GDM1 (cell line): ENCODE measurements at regions not wholly inside any gene's neighbourhood (a gene's known extent, or its start where the extent isn't known, plus 50 kb on each side); places are given as distances from the start of the nearest gene placed in this dataset.
"Not testable (repeated sequence)": the region's sequence is repeated elsewhere in the genome, so short reads cannot be mapped to it uniquely, and the experiment has no call there.

ENCODE experiments used
- DNase-seq: peaks from one replicate; lab custom pipeline; 2025; lab: John Stamatoyannopoulos, UW

DNA sequence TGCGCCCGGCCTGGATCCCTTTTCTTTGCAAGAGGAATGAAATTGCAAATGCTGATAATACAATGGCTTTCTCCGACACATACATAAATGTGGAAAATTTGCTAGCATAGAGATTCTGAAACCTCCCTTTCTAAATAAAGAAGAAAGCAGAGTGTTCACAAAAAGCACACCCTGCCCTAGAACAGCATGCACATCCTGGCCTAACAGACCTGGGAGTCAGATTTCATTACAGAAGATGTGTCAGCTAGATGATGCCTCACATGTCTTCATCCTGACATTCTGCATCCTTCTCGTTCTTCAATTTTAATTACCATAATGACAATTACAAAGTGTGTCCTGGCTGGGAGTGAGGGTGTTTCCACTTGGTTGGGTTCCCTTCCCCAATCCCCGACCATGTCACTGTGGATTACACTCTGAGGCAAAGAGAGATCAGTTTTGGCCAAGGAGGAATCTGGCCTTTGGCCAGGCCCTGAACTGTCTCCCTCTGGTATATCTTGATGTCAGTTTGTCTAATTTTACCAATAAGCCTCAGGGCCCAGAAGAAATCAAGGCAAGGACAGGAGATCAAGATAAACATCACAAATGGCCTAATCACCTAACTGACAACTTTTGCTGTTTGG, 104.9 kb upstream of the SPATA12 start:
- no peak for DNase-seq

DNA sequence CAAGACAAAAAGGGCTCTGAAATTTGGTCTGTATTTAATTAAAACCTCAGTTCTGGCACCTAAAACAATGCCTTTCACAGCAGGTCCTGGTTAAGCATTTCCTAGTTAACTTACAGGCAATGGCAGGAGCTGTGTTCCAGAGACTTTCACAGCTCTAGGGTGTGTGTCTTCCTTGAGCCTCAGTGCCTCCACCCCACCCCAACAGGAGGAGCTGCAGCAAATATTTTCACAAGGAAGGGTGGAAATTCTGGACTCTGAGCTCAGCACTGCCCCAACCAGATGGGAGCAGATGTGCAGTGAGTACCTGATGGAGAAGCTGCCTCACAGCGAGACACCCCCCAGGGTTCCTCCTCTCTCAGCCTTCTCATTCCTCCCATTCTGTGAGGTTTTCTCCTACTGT, 106.3 kb upstream of the SPATA12 start:
- DNase-seq: no peak

DNA sequence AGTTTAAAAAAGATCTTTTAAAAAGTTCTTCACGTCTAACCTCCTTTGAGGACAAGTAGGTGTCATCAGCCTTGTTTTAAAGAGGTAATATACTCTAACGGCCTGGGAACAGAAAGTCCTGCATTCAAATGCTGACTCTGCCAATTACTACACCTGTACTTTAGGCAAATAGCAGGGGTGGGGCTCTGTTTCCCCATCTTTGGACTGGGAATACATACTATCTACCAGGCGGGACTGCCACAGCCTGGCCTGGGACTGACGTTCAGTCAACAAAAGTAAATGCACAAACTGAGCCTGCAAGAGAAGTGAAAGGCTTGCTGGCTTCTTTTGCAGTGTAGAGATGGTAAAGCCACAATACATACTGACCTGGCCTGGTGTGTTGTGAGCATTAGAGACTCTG, 107.6 kb upstream of the SPATA12 start:
- DNase-seq: no peak

DNA sequence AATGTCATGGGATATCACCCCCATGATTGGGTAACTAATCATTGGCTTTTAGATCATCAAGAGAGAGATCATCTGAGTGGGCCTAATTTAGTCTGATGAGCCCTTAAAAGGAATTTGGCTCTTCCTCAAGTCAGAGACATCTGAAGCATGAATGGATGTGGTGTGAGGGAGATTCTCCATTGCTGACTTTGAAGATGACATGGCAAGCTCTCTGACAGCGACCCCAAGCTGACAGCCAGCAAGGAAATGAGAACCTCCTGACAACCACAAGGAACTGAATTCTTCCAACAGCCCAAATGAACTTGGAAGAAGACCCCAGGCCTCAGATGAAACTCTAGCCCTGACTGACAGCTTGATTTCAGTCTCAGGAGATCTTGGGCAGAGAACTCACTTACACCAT, 108.4 kb upstream of the SPATA12 start:
- no peak for DNase-seq

DNA sequence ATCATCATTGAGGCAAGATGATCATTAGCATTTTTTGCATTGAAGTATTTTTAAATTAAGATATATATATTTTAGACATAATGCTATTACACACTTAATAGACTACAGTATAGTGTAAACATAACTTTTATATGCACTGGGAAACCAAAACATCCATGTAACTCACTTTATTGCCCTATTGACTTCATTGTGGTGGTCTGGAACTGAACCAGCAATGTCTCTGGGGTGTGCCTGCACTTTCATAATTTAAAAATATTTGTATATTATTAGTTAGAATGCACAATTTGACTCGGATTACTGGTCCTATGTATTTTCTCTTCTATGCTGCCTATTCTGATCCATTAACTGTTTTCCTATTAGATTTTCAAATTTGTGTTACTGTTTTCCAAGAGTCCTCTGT, 109.1 kb upstream of the SPATA12 start:
- no peak for DNase-seq

DNA sequence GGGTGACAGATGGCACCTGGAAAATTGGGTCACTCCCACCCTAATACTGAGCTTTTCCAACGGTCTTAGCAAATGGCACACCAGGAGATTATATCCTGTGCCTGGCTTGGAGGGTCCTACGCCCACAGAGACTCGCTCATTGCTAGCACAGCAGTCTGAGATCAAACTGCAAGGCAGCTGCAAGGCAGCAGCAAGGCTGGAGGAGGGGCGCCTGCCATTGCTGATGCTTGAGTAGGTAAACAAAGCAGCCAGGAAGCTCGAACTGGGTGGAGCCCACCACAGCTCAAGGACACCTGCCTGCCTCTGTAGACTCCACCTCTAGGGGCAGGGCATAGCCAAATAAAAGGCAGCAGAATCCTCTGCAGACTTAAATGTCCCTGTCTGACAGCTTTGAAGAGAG, 115.1 kb upstream of the SPATA12 start:
- not testable (repeated sequence) for DNase-seq

DNA sequence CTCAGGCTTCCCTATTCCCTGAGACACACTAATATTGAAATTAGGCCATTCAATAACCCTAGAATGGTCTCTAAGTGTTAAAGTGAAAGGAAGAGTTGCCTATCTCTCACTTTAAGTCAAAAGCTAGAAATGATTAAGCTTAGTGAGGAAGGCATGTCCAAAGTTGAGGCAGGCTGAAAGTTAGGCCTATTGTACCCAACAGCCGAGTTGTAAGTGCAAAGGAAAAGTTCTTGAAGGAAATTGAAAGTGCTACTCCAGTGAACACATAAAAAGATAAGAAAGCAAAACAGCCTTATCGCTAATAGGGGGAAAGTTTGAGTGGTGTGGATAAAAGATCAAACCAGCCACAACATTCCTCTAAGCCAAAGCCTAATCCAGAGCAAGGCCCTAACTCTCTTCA, 117.9 kb upstream of the SPATA12 start:
- no peak for DNase-seq

DNA sequence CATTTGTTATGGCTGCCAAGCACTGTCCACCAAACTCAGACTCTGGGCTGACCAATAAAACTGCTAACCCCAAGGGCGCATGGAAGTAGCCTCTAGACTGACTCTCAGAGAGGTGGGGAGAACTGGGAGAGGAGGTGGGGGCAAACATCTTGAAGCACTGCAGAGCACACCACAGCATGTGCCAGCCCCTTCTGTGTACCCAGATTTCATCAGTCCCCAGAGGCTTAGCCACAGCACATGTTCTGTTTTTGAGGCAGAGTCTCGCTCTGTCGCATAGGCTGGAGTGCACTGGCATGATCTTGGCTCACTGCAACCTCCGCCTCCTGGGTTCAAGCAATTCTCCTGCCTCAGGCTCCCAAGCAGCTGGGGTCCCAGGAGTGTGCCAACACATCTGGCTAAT, 119.5 kb upstream of the SPATA12 start:
- no peak for DNase-seq

DNA sequence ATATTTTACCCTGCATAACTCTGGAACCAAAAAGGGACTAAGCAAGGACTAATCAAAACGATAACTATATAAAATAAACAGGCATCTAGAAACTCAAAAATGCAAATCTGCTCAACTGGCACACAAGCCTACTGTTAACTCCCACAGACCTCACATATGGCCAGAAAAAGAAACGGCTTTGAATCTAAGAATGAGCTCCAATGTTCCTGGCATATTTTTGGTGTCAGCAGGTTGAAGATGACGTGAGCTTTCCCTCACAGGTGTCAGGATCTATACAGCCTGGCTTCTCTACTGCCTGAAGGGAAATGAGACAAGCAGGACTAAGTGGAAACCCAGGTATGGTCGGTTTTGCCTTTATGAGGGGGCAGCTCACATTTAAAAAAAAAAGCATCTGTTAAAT, 120.1 kb upstream of the SPATA12 start:
- no peak for DNase-seq

DNA sequence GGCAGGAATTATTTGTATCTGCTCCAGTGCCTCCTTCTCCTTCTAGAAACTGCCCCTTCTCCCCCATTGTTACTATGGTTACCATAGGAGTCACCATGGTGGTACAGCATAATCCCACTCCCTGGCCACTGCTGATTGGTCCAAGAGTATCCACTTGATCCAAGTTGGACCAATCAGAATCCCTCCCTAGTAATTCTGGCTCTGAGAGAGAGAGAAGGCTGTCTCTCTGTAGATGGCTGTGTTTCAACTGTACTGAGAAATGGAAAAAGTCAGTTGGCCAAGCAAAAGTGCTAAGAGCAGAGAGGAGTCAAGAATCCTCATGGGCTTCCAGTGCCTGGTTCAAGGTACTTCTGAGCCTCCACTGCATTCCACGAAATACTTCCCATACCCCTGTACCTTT, 120.6 kb upstream of the SPATA12 start:
- no peak for DNase-seq

DNA sequence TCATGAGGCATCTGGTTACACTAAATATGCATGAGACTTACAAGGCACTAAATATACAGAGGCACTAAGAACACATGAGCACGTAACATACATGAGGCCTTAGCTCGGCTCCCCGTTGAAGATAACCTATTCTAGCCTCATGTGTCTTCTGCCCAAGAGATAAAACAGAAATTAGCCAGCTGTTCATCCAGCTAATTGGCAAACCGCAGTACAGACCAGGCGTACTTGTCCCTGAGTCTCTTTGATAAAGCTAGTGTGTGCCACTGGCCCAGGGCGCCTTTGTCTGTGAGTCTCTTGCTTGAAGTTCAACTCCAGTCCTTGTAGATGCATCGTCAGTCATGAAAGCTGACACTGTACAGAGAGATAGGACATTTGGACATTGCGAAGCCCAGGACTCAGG, 121.9 kb upstream of the SPATA12 start:
- no peak for DNase-seq

DNA sequence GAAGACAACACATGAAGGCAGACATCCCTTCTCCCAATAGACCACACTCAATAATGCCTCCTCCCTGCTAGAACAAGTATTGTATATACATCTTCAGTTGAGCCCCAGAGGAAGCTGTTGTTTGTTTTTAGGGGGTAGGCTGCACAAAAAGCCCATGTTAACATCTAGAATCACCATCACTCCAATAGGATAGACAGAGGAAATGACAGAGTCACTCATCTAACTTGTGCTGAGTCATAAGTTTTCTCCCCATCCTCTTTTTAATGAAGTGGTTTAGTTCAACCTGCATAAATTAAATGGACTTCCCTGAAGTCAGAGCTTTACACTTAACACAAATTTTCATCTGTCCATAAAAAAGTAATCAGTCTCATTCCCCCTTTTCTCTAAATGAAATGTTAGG, 122.9 kb upstream of the SPATA12 start:
- no peak for DNase-seq

DNA sequence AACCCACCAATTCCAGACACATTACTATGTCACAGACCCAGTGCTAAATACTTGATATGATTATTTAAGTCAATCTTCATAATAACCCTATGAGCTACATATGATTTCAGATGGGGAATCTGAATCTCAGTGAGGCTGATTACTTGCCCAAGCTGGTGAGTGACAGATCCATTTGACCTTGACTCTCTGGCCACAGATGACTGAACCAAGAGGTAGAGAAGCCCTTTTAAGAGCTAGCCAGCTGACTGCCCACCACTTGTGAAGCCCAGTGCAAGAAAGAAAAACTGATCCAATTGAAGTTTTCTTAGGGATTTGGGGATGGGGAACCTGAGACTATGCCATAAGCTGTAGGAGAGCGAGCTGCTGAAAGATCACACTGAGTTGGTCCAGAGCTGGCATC, 124.7 kb upstream of the SPATA12 start:
- DNase-seq: no peak

DNA sequence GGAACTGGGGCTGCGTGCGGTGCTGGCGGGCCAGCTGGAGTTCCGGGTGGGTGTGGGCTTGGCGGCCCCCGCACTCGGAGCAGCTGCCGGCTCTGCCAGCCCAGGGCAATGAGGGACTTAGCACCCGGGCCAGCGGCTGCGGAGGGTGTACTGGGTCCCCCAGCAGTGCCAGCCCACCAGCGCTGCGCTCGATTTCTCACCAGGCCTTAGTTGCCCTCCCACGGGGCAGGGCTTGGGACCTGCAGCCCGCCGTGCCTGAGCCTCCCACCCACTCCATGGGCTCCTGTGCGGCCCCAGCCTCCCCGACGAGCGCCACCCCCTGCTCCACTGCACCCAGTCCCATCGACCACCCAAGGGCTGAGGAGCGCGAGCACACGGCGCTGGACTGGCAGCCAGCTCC, 126.0 kb upstream of the SPATA12 start:
- not testable (repeated sequence) for DNase-seq

DNA sequence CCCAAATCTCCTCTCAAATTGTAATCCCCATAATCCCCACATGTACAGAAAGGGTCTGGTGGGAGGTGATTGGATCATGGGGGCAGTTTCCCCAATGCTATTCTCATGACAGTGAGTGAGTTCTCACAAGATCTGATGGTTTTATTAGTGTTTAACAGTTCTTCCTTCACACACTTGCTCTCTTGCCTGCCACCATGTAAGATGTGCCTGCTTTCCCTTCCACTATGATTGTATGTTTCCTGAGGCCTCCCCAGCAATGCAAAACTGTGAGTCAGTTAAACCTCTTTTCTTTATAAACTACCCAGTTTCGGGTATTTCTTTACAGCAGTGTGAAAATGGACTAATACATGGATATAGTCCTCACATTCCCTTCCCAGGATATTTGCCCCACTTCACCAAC, 126.7 kb upstream of the SPATA12 start:
- DNase-seq: no peak

DNA sequence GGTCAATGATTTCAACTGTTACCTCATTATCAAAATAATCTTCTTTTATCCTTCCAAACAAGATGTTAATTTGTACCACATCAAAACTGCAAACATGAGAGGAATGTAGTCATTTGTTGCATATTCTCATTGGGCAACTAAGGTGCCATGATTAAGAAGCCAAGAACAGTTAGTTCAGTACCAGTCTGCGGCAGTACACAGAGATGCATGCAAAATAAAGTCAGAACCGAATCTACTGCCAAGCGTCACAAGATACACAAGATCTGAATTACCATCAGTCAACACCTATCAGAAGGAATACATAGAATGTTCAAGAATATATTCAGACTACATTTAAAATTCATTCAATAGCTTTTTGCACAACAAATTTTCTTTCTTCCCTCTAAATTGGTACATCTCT, 127.6 kb upstream of the SPATA12 start:
- no peak for DNase-seq

DNA sequence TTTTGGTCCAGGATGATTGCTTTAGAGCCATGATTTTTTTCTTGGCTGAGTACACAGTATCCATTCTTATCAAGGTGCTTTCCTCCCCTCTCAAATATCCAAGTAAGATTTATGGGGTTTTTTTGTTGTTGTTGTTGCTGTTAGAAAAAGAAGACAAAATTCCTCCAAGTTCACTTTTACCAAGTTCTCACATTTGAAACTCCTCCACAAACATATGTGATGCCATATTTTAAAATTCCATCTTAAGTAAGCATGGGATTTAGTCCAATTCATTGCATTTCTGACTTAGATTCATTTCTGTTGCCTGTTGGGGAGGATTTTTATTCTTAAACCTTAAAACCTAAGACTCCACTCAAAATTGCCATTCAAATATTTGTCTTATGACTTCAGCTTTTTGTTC, 128.6 kb upstream of the SPATA12 start:
- no peak for DNase-seq

DNA sequence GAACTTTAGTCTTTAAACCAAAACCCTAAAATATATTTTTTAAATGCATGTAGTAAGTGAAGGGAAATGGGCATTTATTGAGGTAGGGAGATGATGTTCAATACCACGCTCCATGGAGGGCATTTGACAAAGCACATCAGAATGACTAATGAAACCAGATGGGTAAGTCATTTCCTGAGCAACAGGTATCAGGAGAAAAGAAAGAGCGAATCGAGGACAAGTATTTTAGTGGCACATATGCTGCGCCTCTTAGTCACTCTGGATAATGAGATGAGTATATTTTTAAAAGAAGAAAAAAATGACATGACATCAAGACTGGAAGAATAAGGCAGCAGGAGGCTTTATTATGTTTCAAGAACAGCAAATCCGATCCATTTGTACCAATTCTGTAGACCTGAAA, 129.0 kb upstream of the ARHGEF3 start:
- no peak for DNase-seq

DNA sequence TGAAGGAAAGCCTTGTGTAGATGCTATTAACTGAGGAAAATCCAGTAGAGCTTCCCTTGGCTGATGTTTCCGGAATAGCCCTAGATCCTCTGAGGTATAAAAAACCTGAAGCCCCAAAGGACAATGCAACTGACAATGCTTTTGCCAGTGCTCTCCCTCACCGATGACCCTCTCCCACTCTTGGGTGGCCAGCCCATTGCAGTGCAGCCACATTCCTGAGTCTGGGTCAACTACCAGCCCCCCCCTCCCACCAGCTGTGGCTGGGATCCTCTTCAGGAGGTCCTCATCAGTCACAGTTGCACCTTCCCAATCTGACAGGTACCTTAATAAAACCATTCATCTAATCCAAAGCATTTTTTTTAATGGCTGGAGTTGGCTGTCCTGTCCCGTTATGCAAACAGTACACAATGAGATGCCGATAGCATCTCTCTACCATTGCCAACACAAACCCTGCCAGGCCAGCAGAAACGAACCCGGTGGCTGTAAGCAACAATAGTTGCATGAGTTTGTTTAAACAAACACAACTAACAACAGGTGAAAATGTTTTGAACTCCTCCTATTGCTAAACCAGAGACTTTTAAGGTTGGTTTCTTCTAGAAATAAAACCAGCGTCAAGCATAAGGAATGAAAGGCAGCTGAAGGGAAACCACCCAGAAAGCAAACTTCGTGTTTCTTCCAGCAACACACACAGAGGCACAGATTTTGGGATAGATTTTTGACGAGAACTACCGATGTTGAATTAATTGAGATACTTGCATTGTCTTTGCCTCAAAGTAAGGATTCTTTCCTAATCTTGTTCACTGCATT, 128.3 kb upstream of the ARHGEF3 start:
- no peak for DNase-seq

DNA sequence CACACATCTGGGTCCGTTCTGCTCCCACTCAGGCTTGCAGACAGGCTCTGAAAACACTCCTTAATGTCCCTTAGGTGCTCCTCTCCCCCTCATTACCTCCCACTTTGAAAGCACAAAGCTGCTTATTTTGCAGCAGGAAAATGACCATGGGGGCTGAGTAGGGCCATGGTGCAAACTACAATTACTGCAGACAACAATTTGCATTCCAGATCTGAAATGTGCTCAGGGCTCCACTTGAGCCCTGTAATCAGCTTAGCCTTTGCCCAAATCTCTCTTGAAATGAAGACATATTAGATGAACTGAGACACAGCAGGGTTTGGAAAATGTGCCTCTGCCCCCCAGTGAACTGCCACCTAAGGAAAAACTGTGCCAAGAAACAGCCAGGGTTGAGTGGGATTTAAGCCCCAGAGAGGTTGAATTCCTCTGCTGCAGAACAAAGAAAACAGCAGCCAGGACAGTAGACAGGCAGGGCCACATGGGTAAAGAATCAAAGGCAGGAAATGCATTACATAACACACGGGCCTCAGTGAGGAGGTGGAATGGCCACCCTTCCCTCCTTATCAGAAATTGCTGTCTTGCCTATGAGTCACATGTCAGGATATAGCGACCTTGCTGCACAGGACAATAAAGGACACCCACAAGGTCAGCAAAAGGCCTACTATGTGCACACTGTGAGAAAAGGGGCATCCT, 126.8 kb upstream of the ARHGEF3 start:
- no peak for DNase-seq

DNA sequence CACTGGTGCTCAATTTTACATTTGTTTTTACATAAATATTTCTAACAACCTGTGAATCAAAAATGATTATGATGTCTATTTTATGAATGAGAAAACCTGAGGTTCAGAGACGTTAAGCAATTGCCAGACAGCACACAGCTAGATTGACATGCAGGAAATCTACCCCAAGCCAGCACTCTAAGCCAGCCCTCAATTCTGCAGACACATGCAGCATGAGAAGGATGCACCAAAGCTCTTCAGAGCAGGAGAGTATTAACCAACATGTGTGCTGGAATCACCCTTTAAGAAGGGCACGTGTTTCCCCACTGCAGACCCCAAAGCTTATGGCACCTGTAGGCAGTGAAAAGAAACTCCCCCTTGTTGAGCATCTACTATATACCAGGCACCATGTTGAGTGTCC, 126.1 kb upstream of the ARHGEF3 start:
- DNase-seq: no peak

DNA sequence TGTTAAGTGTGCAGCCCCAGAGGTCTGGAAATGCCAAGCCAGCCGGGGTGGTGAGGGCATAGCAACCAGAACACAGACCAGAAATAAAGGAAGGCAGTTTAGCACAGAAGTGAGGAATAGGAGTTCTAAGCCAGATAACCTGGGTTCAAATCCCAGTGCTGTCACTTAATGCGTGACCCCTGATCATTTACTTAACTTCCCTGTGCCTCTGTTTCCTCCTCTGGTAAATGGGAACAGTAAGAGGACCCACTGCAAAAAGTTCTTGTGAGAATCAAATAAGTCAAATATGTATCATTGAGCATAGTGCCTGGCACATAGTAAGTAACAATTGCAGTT, 125.2 kb upstream of the ARHGEF3 start:
- no peak for DNase-seq

DNA sequence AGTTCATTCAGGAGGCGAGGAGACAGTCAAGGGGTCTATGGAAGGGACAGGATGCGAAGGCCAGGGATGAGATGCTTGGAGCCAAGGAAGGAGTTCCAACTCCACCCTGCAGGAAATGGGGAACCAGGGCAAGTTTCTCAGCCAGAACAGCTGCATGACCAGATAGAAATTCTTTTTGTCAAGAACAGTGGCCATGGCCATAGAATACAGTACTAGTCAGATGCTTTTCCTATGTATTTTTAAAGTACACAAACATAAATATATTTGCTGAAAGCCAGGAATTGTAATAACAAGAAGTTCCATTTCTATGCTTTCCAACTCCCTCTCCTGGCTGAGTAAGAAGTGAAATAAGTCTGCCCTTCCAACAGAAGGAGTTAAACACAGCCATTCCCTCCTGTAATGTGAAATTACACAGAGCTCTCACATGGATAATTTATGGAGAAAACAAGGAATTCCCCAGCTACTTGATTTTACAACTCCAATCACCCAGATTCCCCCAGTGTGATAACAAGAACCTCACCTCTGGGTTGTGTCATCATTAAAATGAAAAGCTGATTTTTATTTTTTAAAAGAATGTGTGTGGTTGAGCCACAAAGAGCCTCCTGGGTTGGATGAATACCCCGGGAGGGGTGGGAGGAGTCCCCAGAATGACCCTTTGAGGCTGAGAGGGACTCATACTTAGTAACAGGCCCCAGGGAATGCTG, 124.6 kb upstream of the ARHGEF3 start:
- DNase-seq: no peak
